Sigmoid colon (tissue), 4 donors: ENCODE measurements at regions not wholly inside any gene's neighbourhood (a gene's known extent, or its start where the extent isn't known, plus 50 kb on each side); places are given as distances from the start of the nearest gene placed in this dataset.

Experiments
- CTCF ChIP-seq, 4 experiments: fragments of 450-650 bp in 3 of 4; fragments of 200-600 bp in 1 of 4; IDR thresholded peaks; one replicate each; pipeline ENCODE4 v1.5.1; 2016 to 2019; ENCODE audit warnings: antibody characterized with exemption in 4 of 4, mild to moderate bottlenecking in 3 of 4, moderate library complexity in 2 of 4
- EP300 ChIP-seq, 4 donors: sonication (generic); formaldehyde crosslinking; IDR thresholded peaks; one replicate each; pipeline ENCODE4 v1.6.1; 2017; ENCODE audit warnings: antibody characterized with exemption in 4 of 4
- POLR2A ChIP-seq, 2 donors: fragments of 450-650 bp; IDR thresholded peaks; one replicate each; pipeline ENCODE4 v1.6.1; 2016; ENCODE audit warnings: antibody characterized with exemption in 2 of 2, mild to moderate bottlenecking in 2 of 2, moderate library complexity in 2 of 2
- POLR2AphosphoS5 ChIP-seq, 4 donors: sonication (generic); formaldehyde crosslinking; IDR thresholded peaks; one replicate each; pipeline ENCODE4 v1.6.1; 2017; ENCODE audit warnings: antibody characterized with exemption in 4 of 4

DNA sequence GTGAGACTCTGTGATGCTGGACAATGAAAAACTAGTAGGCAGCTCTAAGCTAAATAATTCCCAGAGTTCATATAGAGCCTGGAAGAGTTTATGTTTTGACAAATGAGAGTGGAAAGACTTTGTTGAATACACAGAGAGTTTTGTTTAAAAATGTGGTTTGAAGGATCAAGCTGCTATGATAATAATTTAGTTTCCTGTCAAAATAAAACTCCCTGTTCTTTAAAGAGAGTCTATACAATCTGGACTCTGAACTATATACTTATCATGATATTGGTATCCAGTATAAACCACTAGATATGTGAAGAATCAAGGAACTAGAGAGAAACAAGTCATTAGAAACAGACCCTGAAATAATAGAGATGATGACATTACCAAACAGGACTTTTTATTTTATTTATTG, 158.6 kb downstream of the C4orf33 start:
- no peak for TF ChIP-seq CTCF (IDR thresholded peaks at IDR 0.05)
- TF ChIP-seq POLR2AphosphoS5 (IDR thresholded peaks at IDR 0.05): no peak
- TF ChIP-seq POLR2A (IDR thresholded peaks at IDR 0.05): no peak
- TF ChIP-seq EP300 (IDR thresholded peaks at IDR 0.05): no peak
